Heart left ventricle (tissue), 16 donors: ENCODE measurements at regions not wholly inside any gene's neighbourhood (a gene's known extent, or its start where the extent isn't known, plus 50 kb on each side); places are given as distances from the start of the nearest gene placed in this dataset.

ENCODE experiments used
- ATAC-seq, 4 donors: fragments of 200-7000 bp; cut with Tn5 transposase; one replicate each; pipeline ENCODE4 v1.9.1; 2020 to 2022; ENCODE audit warnings: moderate library complexity in 4 of 4, mild to moderate bottlenecking in 3 of 4, moderate number of reproducible peaks in 1 of 4
- DNase-seq, 5 donors: peaks; one replicate each; pipeline ENCODE4 v3.0.0-alpha.2; 2020
- H3K27ac ChIP-seq, 12 donors: fragments of 200-600 bp; sonication (generic) in 4 of 12; one replicate each; pipeline versions ENCODE4 v1.5.0 to v1.8.0; 2016 to 2022; ENCODE audit warnings: mild to moderate bottlenecking in 2 of 12
- H3K27me3 ChIP-seq, 9 donors: fragments of 200-600 bp; sonication (generic) in 2 of 9; one replicate each; pipeline versions ENCODE4 v1.5.1 to v1.8.0; 2016 to 2022; ENCODE audit warnings: mild to moderate bottlenecking in 3 of 9
- H3K36me3 ChIP-seq, 9 donors: fragments of 200-600 bp; sonication (generic) in 2 of 9; one replicate each; pipeline versions ENCODE4 v1.5.0 to v1.8.0; 2018 to 2022; ENCODE audit warnings: mild to moderate bottlenecking in 2 of 9
- H3K4me1 ChIP-seq, 12 donors: fragments of 200-600 bp; sonication (generic) in 4 of 12; one replicate each; pipeline versions ENCODE4 v1.5.0 to v1.8.0; 2016 to 2022; ENCODE audit warnings: mild to moderate bottlenecking in 3 of 12
- H3K4me3 ChIP-seq, 12 donors: fragments of 200-600 bp; sonication (generic) in 4 of 12; one replicate each; pipeline versions ENCODE4 v1.5.0 to v1.8.0; 2017 to 2022; ENCODE audit warnings: mild to moderate bottlenecking in 9 of 12, moderate library complexity in 4 of 12
- H3K9me3 ChIP-seq, 12 donors: fragments of 200-600 bp; sonication (generic) in 4 of 12; one replicate each; pipeline versions ENCODE4 v1.5.0 to v1.8.0; 2016 to 2022; ENCODE audit warnings: mild to moderate bottlenecking in 1 of 12
- POLR2A ChIP-seq, 2 donors: fragments of 450-650 bp; IDR thresholded peaks; one replicate each; pipeline ENCODE4 v1.6.1; 2017; ENCODE audit warnings: antibody characterized with exemption in 2 of 2, mild to moderate bottlenecking in 2 of 2, moderate library complexity in 2 of 2
- WGBS, 4 donors: extraction: QIAGEN DNeasy Blood & Tissue Kit in 2 of 4; methylation state at CpG; one replicate each; pipeline versions ENCODE4 v1.1.5 to v1.1.7; 2013 to 2018; 5-methylcytosine and 5-hydroxymethylcytosine counted together
- intact Hi-C, 10 donors: fragments of 100-400 bp; cut with DNase I; formaldehyde crosslinking; loops; one replicate each; pipeline versions ENCODE4 v1.11.1 to v1.14.2; 2022
- TF ChIP-seq, protein P1 (sequence below), 12 donors: fragments of 200-600 bp; sonication (generic) in 4 of 12; IDR thresholded peaks; one replicate each; pipeline versions ENCODE4 v1.5.0 to v1.8.0; 2018 to 2022; ENCODE audit warnings: antibody characterized with exemption in 12 of 12, mild to moderate bottlenecking in 5 of 12
- donor health status: ischemic (EF 13 %, LVEDD 7.1; RV severe dilation, severe dysfunction).
- donor health status: healthy with polysubstance abuse.
- donor health status: DM: no; HTN: yes; CAD: no.
- donor health status: DM: no; HTN: no; CAD: no.
- donor health status: ischemic (EF 25% LVEDD 6.9; RV normal size, moderate dysfunction).
- donor health status: ischemic (EF 25% LVEDD 5.7; RV mildly dilated, moderate dysfunction).
- donor health status: healthy.
- donor health status: DM: yes; HTN: yes; CAD: no.
- donor health status: ischemic (EF 35%, LVEDD 5.7; RV mildly dilated, moderate dysfunction).
- donor health status: nonischemic (EF 11% LVEDD 7.7; RV severe dilation, severe dysfunction).
- donor health status: DM: yes; HTN: yes; CAD: no.
- donor health status: PGD.
- donor health status: ischemic (EF 29% LVEDD 5.4; RV normal size, mild dysfunction).
- donor health status: nonischemic (EF 23%, LVEDD 6.1; RV moderate dilation, normal function).

DNA sequence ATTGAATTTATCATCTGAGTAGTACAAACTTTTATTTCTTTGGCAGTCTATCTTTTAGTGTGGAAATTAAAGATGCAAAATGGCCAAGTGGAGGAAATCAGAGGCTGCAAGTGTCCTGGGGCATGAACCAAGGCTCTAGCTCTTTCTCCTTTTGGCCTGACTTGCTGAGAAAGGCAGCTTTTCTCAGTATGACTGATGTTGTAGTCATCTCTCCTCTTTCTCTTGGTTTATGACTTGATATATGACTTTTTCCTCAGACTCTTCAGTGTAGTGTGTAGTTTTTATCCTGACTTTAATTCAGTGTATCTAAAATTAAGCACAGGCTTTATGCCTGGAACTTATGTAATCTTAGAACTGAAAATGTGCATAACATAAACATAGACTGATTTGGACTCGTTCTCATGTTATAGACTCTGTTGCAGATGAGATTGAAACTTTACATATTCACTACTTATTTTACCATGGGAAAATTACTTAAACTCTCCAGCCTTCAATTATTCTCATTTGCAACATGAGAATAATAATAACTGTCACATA lies 65.7 kb downstream of the SLITRK5 start:
- Histone ChIP-seq H3K4me3 (no peak overlapping the region), H3K27me3 (no peaks in the 10 kb centered on the region), H3K36me3 (no peaks in the 10 kb centered on the region), H3K9me3 (no peaks in the 10 kb centered on the region), H3K4me1 (no peaks in the 10 kb centered on the region), H3K27ac (no peak overlapping the region)
- no peak for DNase-seq
- ATAC-seq: no peak
- intact Hi-C loops: no loop called here
- TF ChIP-seq, protein P1, sequence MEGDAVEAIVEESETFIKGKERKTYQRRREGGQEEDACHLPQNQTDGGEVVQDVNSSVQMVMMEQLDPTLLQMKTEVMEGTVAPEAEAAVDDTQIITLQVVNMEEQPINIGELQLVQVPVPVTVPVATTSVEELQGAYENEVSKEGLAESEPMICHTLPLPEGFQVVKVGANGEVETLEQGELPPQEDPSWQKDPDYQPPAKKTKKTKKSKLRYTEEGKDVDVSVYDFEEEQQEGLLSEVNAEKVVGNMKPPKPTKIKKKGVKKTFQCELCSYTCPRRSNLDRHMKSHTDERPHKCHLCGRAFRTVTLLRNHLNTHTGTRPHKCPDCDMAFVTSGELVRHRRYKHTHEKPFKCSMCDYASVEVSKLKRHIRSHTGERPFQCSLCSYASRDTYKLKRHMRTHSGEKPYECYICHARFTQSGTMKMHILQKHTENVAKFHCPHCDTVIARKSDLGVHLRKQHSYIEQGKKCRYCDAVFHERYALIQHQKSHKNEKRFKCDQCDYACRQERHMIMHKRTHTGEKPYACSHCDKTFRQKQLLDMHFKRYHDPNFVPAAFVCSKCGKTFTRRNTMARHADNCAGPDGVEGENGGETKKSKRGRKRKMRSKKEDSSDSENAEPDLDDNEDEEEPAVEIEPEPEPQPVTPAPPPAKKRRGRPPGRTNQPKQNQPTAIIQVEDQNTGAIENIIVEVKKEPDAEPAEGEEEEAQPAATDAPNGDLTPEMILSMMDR (IDR thresholded peaks at IDR 0.05): no peak
- no peak for TF ChIP-seq POLR2A (IDR thresholded peaks at IDR 0.05)
- 68 to 86% (median 73%) methylated on average over 1 of the region's 1 CpG for WGBS, 4 donors

DNA sequence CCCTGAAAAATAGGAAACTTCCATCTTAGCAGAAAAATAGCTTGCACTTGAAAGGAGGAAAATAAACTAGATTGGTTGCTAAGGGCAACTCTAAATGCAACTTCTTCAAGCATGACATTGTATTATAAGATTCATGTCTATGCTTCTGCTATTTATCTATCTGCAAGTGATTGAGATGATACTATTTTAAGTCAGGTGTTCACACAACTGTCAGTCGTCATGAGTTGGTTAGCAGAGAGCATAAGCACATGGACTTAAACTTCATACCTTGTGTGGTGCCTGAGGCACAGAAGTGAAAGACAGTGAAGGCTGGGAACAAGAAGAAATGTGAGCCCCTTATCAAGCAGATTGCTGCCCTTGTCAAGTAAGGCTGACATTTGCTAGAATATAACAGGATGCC lies 82.9 kb downstream of the SLITRK5 start:
- Histone ChIP-seq H3K4me3 (no peak overlapping the region), H3K27me3 (no peaks in the 10 kb centered on the region), H3K4me1 (no peaks in the 10 kb centered on the region), H3K36me3 (no peaks in the 10 kb centered on the region), H3K9me3 (no peaks in the 10 kb centered on the region), H3K27ac (no peak overlapping the region)
- 16 to 27% (median 25%) methylated on average over 1 of the region's 1 CpG for WGBS, 4 donors
- DNase-seq (no peak), ATAC-seq (no peak)
- TF ChIP-seq POLR2A (IDR thresholded peaks at IDR 0.05): no peak
- TF ChIP-seq, protein P1 (IDR thresholded peaks at IDR 0.05): no peak
- intact Hi-C loops: no loop called here

DNA sequence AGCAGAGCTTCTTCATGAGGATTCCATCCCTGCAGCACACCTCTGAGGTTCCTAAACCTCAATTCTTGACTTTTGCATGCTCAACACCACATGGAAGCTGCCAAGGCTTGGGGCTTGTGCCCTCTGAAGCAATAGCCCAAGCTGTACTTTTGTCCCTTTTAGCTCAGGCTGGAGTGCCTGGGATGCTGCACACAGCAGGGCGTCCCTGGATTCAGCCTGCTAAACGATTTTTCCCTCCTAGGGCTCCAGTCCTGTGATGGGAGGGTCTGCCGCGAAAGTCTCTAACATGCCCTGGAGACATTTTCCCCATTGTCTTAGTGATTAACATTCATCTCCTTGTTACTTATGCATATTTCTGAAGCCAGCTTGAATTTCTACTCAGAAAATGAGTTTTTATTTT lies 98.3 kb downstream of the SLITRK5 start:
- no peaks in the 10 kb centered on the region for H3K27me3 ChIP-seq
- WGBS, 4 donors: 54 to 69% (median 62%) methylated on average over 4 of the region's 4 CpGs
- no peaks in the 10 kb centered on the region for H3K4me1 ChIP-seq
- H3K9me3 ChIP-seq: no peaks in the 10 kb centered on the region
- no peak for DNase-seq
- intact Hi-C loops: no loop called here
- no peaks in the 10 kb centered on the region for H3K36me3 ChIP-seq
- no peak overlapping the region for H3K27ac ChIP-seq
- TF ChIP-seq POLR2A (IDR thresholded peaks at IDR 0.05): no peak
- TF ChIP-seq, protein P1 (IDR thresholded peaks at IDR 0.05): no peak
- H3K4me3 ChIP-seq: no peak overlapping the region
- no peak for ATAC-seq

DNA sequence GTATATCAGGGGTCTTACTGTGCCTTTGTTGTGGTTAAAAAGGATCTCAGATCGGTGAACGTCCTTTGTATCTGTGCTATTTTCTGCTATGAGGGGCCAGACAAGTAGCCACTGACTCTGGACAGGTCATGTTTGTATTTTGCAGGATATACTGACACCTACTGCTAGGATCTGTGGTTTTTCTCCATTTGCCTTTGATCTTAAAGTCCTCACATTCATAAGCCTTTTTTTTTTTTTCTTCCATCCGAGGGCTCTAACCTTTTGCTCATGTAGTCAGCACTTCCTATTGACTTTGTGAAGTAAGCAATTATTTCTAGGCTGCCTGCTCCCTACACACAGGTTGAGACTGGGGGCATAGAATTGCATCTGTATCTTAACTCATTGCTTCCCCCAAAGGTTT lies 106.2 kb downstream of the SLITRK5 start:
- WGBS, 4 donors: 25 to 33% (median 29%) methylated on average over 3 of the region's 3 CpGs
- intact Hi-C loops: no loop called here
- ATAC-seq: no peak
- Histone ChIP-seq H3K27ac (no peak overlapping the region), H3K9me3 (no peaks in the 10 kb centered on the region), H3K4me3 (no peak overlapping the region), H3K27me3 (no peaks in the 10 kb centered on the region), H3K36me3 (no peaks in the 10 kb centered on the region), H3K4me1 (no peaks in the 10 kb centered on the region)
- no peak for DNase-seq
- no peak for TF ChIP-seq POLR2A (IDR thresholded peaks at IDR 0.05)
- TF ChIP-seq, protein P1 (IDR thresholded peaks at IDR 0.05): no peak
